ENCODE measurements at regions not wholly inside any gene's neighbourhood (a gene's known extent, or its start where the extent isn't known, plus 50 kb on each side); places are given as distances from the start of the nearest gene placed in this dataset.

- H3K4me1 ChIP-seq (replicated peaks) = no peaks in the 10 kb centered on the region
- no peak overlapping the region for H3K4me3 ChIP-seq
- DNase-seq (ENCODE audit: low spot score) = no peak
- H3K27me3 ChIP-seq (replicated peaks; ENCODE audit: insufficient read depth) = no peaks in the 10 kb centered on the region
- no peak overlapping the region for H3K27ac ChIP-seq
- 82% methylated on average over 3 of the region's 3 CpGs for WGBS
- no peaks in the 10 kb centered on the region for H3K9me3 ChIP-seq
- intact Hi-C loops (cut with DNase I) = no loop called here
- H3K36me3 ChIP-seq = no peaks in the 10 kb centered on the region
- no peak for TF ChIP-seq POLR2AphosphoS5 (IDR thresholded peaks at IDR 0.05)
- TF ChIP-seq, protein P1, sequence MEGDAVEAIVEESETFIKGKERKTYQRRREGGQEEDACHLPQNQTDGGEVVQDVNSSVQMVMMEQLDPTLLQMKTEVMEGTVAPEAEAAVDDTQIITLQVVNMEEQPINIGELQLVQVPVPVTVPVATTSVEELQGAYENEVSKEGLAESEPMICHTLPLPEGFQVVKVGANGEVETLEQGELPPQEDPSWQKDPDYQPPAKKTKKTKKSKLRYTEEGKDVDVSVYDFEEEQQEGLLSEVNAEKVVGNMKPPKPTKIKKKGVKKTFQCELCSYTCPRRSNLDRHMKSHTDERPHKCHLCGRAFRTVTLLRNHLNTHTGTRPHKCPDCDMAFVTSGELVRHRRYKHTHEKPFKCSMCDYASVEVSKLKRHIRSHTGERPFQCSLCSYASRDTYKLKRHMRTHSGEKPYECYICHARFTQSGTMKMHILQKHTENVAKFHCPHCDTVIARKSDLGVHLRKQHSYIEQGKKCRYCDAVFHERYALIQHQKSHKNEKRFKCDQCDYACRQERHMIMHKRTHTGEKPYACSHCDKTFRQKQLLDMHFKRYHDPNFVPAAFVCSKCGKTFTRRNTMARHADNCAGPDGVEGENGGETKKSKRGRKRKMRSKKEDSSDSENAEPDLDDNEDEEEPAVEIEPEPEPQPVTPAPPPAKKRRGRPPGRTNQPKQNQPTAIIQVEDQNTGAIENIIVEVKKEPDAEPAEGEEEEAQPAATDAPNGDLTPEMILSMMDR (IDR thresholded peaks at IDR 0.05) = no peak
- TF ChIP-seq POLR2A (IDR thresholded peaks at IDR 0.05) = no peak
These were observed 60.2 kb upstream of the SLC4A7 start for GRCh38 chr3:27544372-27544865.

- H3K4me3 ChIP-seq = no peak overlapping the region
- WGBS = 64% methylated on average over 5 of the region's 5 CpGs
- no peak overlapping the region for H3K27ac ChIP-seq
- H3K27me3 ChIP-seq (replicated peaks; ENCODE audit: insufficient read depth) = no peaks in the 10 kb centered on the region
- no peaks in the 10 kb centered on the region for H3K4me1 ChIP-seq (replicated peaks)
- intact Hi-C loops (cut with DNase I) = no loop called here
- H3K36me3 ChIP-seq = no peaks in the 10 kb centered on the region
- TF ChIP-seq POLR2A (IDR thresholded peaks at IDR 0.05) (no peak), POLR2AphosphoS5 (IDR thresholded peaks at IDR 0.05) (no peak)
- TF ChIP-seq, protein P1 (IDR thresholded peaks at IDR 0.05) = no peak
- H3K9me3 ChIP-seq = no peaks in the 10 kb centered on the region
- DNase-seq (ENCODE audit: low spot score) = no peak
These were observed 58.3 kb upstream of the SLC4A7 start for GRCh38 chr3:27542476-27542875.

GRCh38 chr3:27540231-27540630, 56.0 kb upstream of the SLC4A7 start:
- intact Hi-C loops (cut with DNase I) = no loop called here
- Histone ChIP-seq H3K27me3 (replicated peaks; ENCODE audit: insufficient read depth) (no peaks in the 10 kb centered on the region), H3K4me1 (replicated peaks) (no peaks in the 10 kb centered on the region), H3K4me3 (no peak overlapping the region), H3K27ac (no peak overlapping the region), H3K36me3 (no peaks in the 10 kb centered on the region), H3K9me3 (no peaks in the 10 kb centered on the region)
- 98% methylated on average over 7 of the region's 7 CpGs for WGBS
- TF ChIP-seq POLR2AphosphoS5 (IDR thresholded peaks at IDR 0.05) (no peak), POLR2A (IDR thresholded peaks at IDR 0.05) (no peak)
- TF ChIP-seq, protein P1 (IDR thresholded peaks at IDR 0.05) = no peak
- no peak for DNase-seq (ENCODE audit: low spot score)

DNA sequence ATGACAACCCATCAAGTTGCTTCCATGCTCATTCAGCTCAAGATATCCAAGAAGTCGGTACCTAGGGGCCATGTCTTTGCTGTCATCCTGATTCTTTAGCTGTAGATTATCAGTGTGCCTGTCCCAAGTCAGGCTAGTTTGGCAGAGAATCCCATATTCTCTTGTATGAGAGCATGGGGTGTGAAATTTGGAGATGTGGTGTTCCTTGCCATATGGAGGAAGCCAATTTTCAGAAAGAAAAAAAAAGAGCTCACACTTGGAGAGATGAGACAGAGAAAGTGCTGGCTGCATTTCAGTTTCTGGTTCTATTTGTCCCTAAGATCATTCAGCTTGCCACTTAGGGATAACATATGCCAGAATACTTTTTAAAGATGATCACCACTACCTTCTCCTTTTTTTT, 52.3 kb upstream of the SLC4A7 start:
- intact Hi-C loops (cut with DNase I) = no loop called here
- 72% methylated on average over 1 of the region's 1 CpG for WGBS
- H3K27ac ChIP-seq = no peak overlapping the region

More for the DNA sequence above, 52.3 kb upstream of the SLC4A7 start:
- TF ChIP-seq POLR2AphosphoS5 (IDR thresholded peaks at IDR 0.05) (no peak), POLR2A (IDR thresholded peaks at IDR 0.05) (no peak)
- TF ChIP-seq, protein P1 (IDR thresholded peaks at IDR 0.05) = no peak
- Histone ChIP-seq H3K9me3 (no peaks in the 10 kb centered on the region), H3K27me3 (replicated peaks; ENCODE audit: insufficient read depth) (no peaks in the 10 kb centered on the region), H3K4me3 (no peak overlapping the region), H3K36me3 (no peaks in the 10 kb centered on the region), H3K4me1 (replicated peaks) (no peaks in the 10 kb centered on the region)
- no peak for DNase-seq (ENCODE audit: low spot score)
